MCF 10A (cell line): ENCODE measurements at regions not wholly inside any gene's neighbourhood (a gene's known extent, or its start where the extent isn't known, plus 50 kb on each side); places are given as distances from the start of the nearest gene placed in this dataset.

Experiments used
- BruUV-seq: library from RNA; stranded (reverse); fragments of 400-500 nt; replicated peaks from 2 replicates; lab custom pipeline; 2021; lab: Mats Ljungman, UMichigan
- CTCF ChIA-PET: fragments of 300-600 bp; sonication (Branson Sonifier 250); formaldehyde crosslinking; extraction: SDS; loops from one replicate; lab custom pipeline; 2021; ENCODE audit warnings: antibody characterized with exemption, inconsistent platforms; lab: Yijun Ruan, JAX
- POLR2A ChIA-PET: fragments of 300-600, 350-650 bp; sonication (Branson Sonifier 250); formaldehyde crosslinking; extraction: SDS; loops from one replicate; lab custom pipeline; 2020; ENCODE audit warnings: antibody characterized with exemption, inconsistent platforms; lab: Yijun Ruan, JAX
- DNase-seq: peaks from one replicate; pipeline ENCODE4 v3.0.0-alpha.2; 2018; ENCODE audit not compliant: unreplicated experiment
- H3K27ac Mint-ChIP-seq: one replicate; pipeline ENCODE4 v1.8.0; 2022; ENCODE audit warnings: mild to moderate bottlenecking, low read depth, mixed read lengths; ENCODE audit not compliant: unreplicated experiment
- H3K27me3 Mint-ChIP-seq: one replicate; pipeline ENCODE4 v1.8.0; 2022; ENCODE audit warnings: mixed read lengths; ENCODE audit not compliant: insufficient read depth, unreplicated experiment
- H3K36me3 Mint-ChIP-seq: one replicate; pipeline ENCODE4 v1.8.0; 2022; ENCODE audit warnings: mild to moderate bottlenecking, moderate library complexity, mixed read lengths; ENCODE audit not compliant: insufficient read depth, unreplicated experiment
- H3K4me1 Mint-ChIP-seq: one replicate; pipeline ENCODE4 v1.8.0; 2022; ENCODE audit warnings: mixed read lengths; ENCODE audit not compliant: insufficient read depth, unreplicated experiment
- H3K4me3 Mint-ChIP-seq: one replicate; pipeline ENCODE4 v1.8.0; 2022; ENCODE audit warnings: mild to moderate bottlenecking, moderate library complexity, mixed read lengths; ENCODE audit not compliant: unreplicated experiment
- H3K9me3 Mint-ChIP-seq: one replicate; pipeline ENCODE4 v1.8.0; 2022; ENCODE audit warnings: mixed read lengths; ENCODE audit not compliant: unreplicated experiment
- CTCF ChIP-seq: fragments of 200-600 bp; IDR thresholded peaks from one replicate; pipeline ENCODE4 v1.8.0; 2022; ENCODE audit warnings: antibody characterized with exemption, mild to moderate bottlenecking; ENCODE audit not compliant: unreplicated experiment
- intact Hi-C: fragments of 100-400 bp; cut with micrococcal nuclease; formaldehyde crosslinking; loops from 2 replicates; pipeline ENCODE4 v1.14.1; 2022

GRCh38 chr6:113744861-113745260 lies 112.3 kb upstream of the MARCKS start:
- Mint-ChIP-seq H3K4me1 (no peaks in the 10 kb centered on the region), H3K27ac (no peak overlapping the region), H3K27me3 (no peaks in the 10 kb centered on the region), H3K4me3 (no peak overlapping the region), H3K36me3 (no peaks in the 10 kb centered on the region), H3K9me3 (no peaks in the 10 kb centered on the region)
- intact Hi-C loops, result no loop called here
- no peak for DNase-seq
- BruUV-seq, result no TSS peak
- POLR2A ChIA-PET, result no interaction called here
- no peak for TF ChIP-seq CTCF
- CTCF ChIA-PET, result no interaction called here

GRCh38 chr6:113750151-113750855 lies 106.8 kb upstream of the MARCKS start:
- intact Hi-C loops, result no loop called here
- H3K27ac Mint-ChIP-seq, result no peak overlapping the region
- BruUV-seq, result no TSS peak
- no peak for DNase-seq
- TF ChIP-seq CTCF, result no peak
- POLR2A ChIA-PET, result no interaction called here
- H3K4me3 Mint-ChIP-seq, result no peak overlapping the region
- H3K27me3 Mint-ChIP-seq, result no peaks in the 10 kb centered on the region
- peaks cover 8% of the 10 kb centered on the region for H3K9me3 Mint-ChIP-seq
- H3K4me1 Mint-ChIP-seq, result no peaks in the 10 kb centered on the region
- H3K36me3 Mint-ChIP-seq, result no peaks in the 10 kb centered on the region
- CTCF ChIA-PET, result interaction anchor here (0.7 kb wide), 1 partner anchor 457 kb away, joined by 3 read pairs; no protein-coding TSS in a partner anchor

GRCh38 chr6:113754291-113754690 lies 102.9 kb upstream of the MARCKS start:
- ChIA-PET CTCF (no interaction called here), POLR2A (no interaction called here)
- BruUV-seq, result no TSS peak
- Mint-ChIP-seq H3K4me3 (no peak overlapping the region), H3K36me3 (no peaks in the 10 kb centered on the region), H3K27ac (no peak overlapping the region), H3K9me3 (peaks cover 8% of the 10 kb centered on the region), H3K27me3 (no peaks in the 10 kb centered on the region), H3K4me1 (no peaks in the 10 kb centered on the region)
- intact Hi-C loops, result no loop called here
- no peak for TF ChIP-seq CTCF
- no peak for DNase-seq

- no peaks in the 10 kb centered on the region for H3K36me3 Mint-ChIP-seq
- no peaks in the 10 kb centered on the region for H3K27me3 Mint-ChIP-seq
- no peak for TF ChIP-seq CTCF
- BruUV-seq, result no TSS peak
- no peak overlapping the region for H3K27ac Mint-ChIP-seq
- DNase-seq, result no peak
- POLR2A ChIA-PET, result no interaction called here
- H3K9me3 Mint-ChIP-seq, result peaks cover 8% of the 10 kb centered on the region
- no peak overlapping the region for H3K4me3 Mint-ChIP-seq
- intact Hi-C loops, result no loop called here
- H3K4me1 Mint-ChIP-seq, result no peaks in the 10 kb centered on the region
- CTCF ChIA-PET, result interaction anchor here (0.6 kb wide), 1 partner anchor 99 kb away, joined by 3 read pairs; no protein-coding TSS in a partner anchor
Measured at GRCh38 chr6:113755449-113756289, 101.5 kb upstream of the MARCKS start.
